Testis (tissue), 2 donors: ENCODE measurements at regions not wholly inside any gene's neighbourhood (a gene's known extent, or its start where the extent isn't known, plus 50 kb on each side); places are given as distances from the start of the nearest gene placed in this dataset.

Experiments used
- DNase-seq: peaks from one replicate; pipeline ENCODE4 v3.0.0-alpha.2; 2019
- H3K27ac ChIP-seq, 2 donors: fragments of 200-600 bp; sonication (generic); one replicate each; pipeline ENCODE4 v1.5.1; 2019
- H3K27me3 ChIP-seq: fragments of 200-600 bp; sonication (generic); one replicate; pipeline ENCODE4 v1.5.1; 2019
- H3K36me3 ChIP-seq: fragments of 200-600 bp; sonication (generic); one replicate; pipeline ENCODE4 v1.5.1; 2017; ENCODE audit warnings: low read depth; ENCODE audit errors: missing control alignments
- H3K4me1 ChIP-seq: fragments of 200-600 bp; sonication (generic); one replicate; pipeline ENCODE4 v1.5.1; 2019
- H3K4me3 ChIP-seq, 2 donors: fragments of 200-600 bp; sonication (generic); one replicate each; pipeline ENCODE4 v1.5.1; 2017 to 2019
- H3K9me3 ChIP-seq: fragments of 200-600 bp; sonication (generic); one replicate; pipeline ENCODE4 v1.5.1; 2017
- CTCF ChIP-seq, 3 experiments: fragments of 450-650 bp in 2 of 3; fragments of 200-600 bp in 1 of 3; sonication (generic) in 1 of 3; IDR thresholded peaks; one replicate each; pipeline ENCODE4 v1.5.1; 2016 to 2019; ENCODE audit warnings: antibody characterized with exemption in 3 of 3, mild to moderate bottlenecking in 2 of 3, moderate library complexity in 1 of 3
- POLR2A ChIP-seq: fragments of 450-650 bp; IDR thresholded peaks from one replicate; pipeline ENCODE4 v1.6.1; 2017; ENCODE audit warnings: antibody characterized with exemption, mild to moderate bottlenecking, moderate library complexity
- WGBS, 2 donors: methylation state at CpG; one replicate each; pipeline ENCODE4 v1.1.5; 2018; 5-methylcytosine and 5-hydroxymethylcytosine counted together
- intact Hi-C: fragments of 100-400 bp; cut with DNase I; formaldehyde crosslinking; loops from one replicate; pipeline ENCODE4 v1.15.1; 2023; ENCODE audit warnings: low total_unique reads

GRCh38 chr21:35775778-35776544 is 284.4 kb downstream of the SETD4 start:
- Histone ChIP-seq H3K4me1 (peaks cover 21% of the 10 kb centered on the region), H3K27ac (no peak overlapping the region), H3K9me3 (no peaks in the 10 kb centered on the region), H3K36me3 (no peaks in the 10 kb centered on the region), H3K4me3 (no peak overlapping the region), H3K27me3 (no peaks in the 10 kb centered on the region)
- TF ChIP-seq CTCF (IDR thresholded peaks at IDR 0.05) = no peak
- TF ChIP-seq POLR2A = no peak
- 77 to 84% methylated on average over 7 of the region's 7 CpGs for WGBS, 2 donors
- intact Hi-C loops = no loop called here
- no peak for DNase-seq

GRCh38 chr21:35770101-35770945 is 290.0 kb downstream of the SETD4 start:
- TF ChIP-seq CTCF (IDR thresholded peaks at IDR 0.05) = no peak
- TF ChIP-seq POLR2A = no peak
- Histone ChIP-seq H3K27ac (no peak overlapping the region), H3K36me3 (no peaks in the 10 kb centered on the region), H3K4me1 (peaks cover 4% of the 10 kb centered on the region), H3K9me3 (no peaks in the 10 kb centered on the region), H3K4me3 (no peak overlapping the region), H3K27me3 (no peaks in the 10 kb centered on the region)
- WGBS, 2 donors = 90% methylated on average over 4 of the region's 4 CpGs
- no peak for DNase-seq
- intact Hi-C loops = no loop called here

- H3K36me3 ChIP-seq = no peaks in the 10 kb centered on the region
- no peak overlapping the region for H3K27ac ChIP-seq
- TF ChIP-seq CTCF (IDR thresholded peaks at IDR 0.05) (no peak), POLR2A (no peak)
- H3K4me3 ChIP-seq = no peak overlapping the region
- intact Hi-C loops = no loop called here
- 57 to 59% methylated on average over 2 of the region's 2 CpGs for WGBS, 2 donors
- H3K27me3 ChIP-seq = no peaks in the 10 kb centered on the region
- peaks cover 4% of the 10 kb centered on the region for H3K4me1 ChIP-seq
- H3K9me3 ChIP-seq = no peaks in the 10 kb centered on the region
- no peak for DNase-seq
Measured at GRCh38 chr21:35768187-35768586, 292.1 kb downstream of the SETD4 start.

- Histone ChIP-seq H3K36me3 (no peaks in the 10 kb centered on the region), H3K9me3 (no peaks in the 10 kb centered on the region), H3K4me3 (no peak overlapping the region), H3K27ac (no peak overlapping the region), H3K27me3 (no peaks in the 10 kb centered on the region), H3K4me1 (no peaks in the 10 kb centered on the region)
- DNase-seq = no peak
- TF ChIP-seq POLR2A (no peak), CTCF (IDR thresholded peaks at IDR 0.05) (no peak)
- intact Hi-C loops = no loop called here
Measured at GRCh38 chr21:35764586-35764985, 295.7 kb downstream of the SETD4 start.
